ENCODE measurements at regions not wholly inside any gene's neighbourhood (a gene's known extent, or its start where the extent isn't known, plus 50 kb on each side); places are given as distances from the start of the nearest gene placed in this dataset.

GRCh38 chr1:222026280-222026679 is 284.4 kb upstream of the DUSP10 start:
- Histone ChIP-seq H2BK120ac (replicated peaks; ENCODE audit: low read depth, low read length) (no peak overlapping the region), H2BK15ac (ENCODE audit: low read length) (no peak overlapping the region), H3K4me1 (replicated peaks in 1 of 4; ENCODE audit: control insufficient read depth in 3 of 4, insufficient read depth in 4 of 4, low read length in 3 of 4) (peaks cover 0 to 2% (median 0%) of the 10 kb centered on the region in 4 experiments; a peak in 1 of 7 replicates), H2BK20ac (ENCODE audit: low read length) (no peak overlapping the region), H2AFZ (ENCODE audit: low read length) (no peak overlapping the region), H3K18ac (ENCODE audit: extremely low read depth, low read length) (no peak overlapping the region), H4K20me1 (replicated peaks in 1 of 2; ENCODE audit: control insufficient read depth in 1 of 2, insufficient read depth in 2 of 2, low read length in 2 of 2) (no peaks in the 10 kb centered on the region), H3K4ac (replicated peaks; ENCODE audit: insufficient read length, low read depth, low read length) (no peak overlapping the region), H3K9ac (replicated peaks in 1 of 4; ENCODE audit: extremely low read depth in 1 of 4, low read depth in 3 of 4, low read length in 3 of 4) (no peak overlapping the region), H3K36me3 (ENCODE audit: control insufficient read depth in 2 of 4, insufficient read depth in 4 of 4, low read length in 3 of 4) (no peaks in the 10 kb centered on the region), H4K91ac (replicated peaks; ENCODE audit: insufficient read length, low read length) (no peak overlapping the region), H3K27ac (ENCODE audit: low read depth, low read length) (no peak overlapping the region), H2BK5ac (ENCODE audit: low read depth, low read length) (no peak overlapping the region), H3K9me3 (ENCODE audit: insufficient read depth in 2 of 2, low read depth in 1 of 2, low read length in 1 of 2) (no peaks in the 10 kb centered on the region), H2BK12ac (ENCODE audit: low read depth, low read length) (no peak overlapping the region), H3K4me2 (ENCODE audit: insufficient read depth in 1 of 2, low read depth in 2 of 2, low read length in 2 of 2) (no peak overlapping the region), H2AK5ac (ENCODE audit: low read depth, low read length) (no peak overlapping the region), H3K79me2 (ENCODE audit: control insufficient read depth in 1 of 2, insufficient read depth in 2 of 2, low read length in 2 of 2) (no peaks in the 10 kb centered on the region), H3K23ac (ENCODE audit: insufficient read length) (no peak overlapping the region), H4K5ac (ENCODE audit: insufficient read length, low read depth, low read length) (no peak overlapping the region), H4K8ac (ENCODE audit: extremely low read depth, insufficient read depth, low read length) (no peak overlapping the region), H3K14ac (ENCODE audit: insufficient read length) (no peak overlapping the region), H3K23me2 (ENCODE audit: low read depth, low read length) (no peaks in the 10 kb centered on the region; the same call in 1 of the 2 replicates), H3K79me1 (ENCODE audit: low read depth, low read length) (no peaks in the 10 kb centered on the region), H3K56ac (replicated peaks; ENCODE audit: insufficient read length, low read depth, low read length) (no peak overlapping the region), H3K4me3 (ENCODE audit: extremely low read depth in 1 of 4, insufficient read depth in 2 of 4, low read depth in 3 of 4, low read length in 4 of 4) (no peak overlapping the region), H3K27me3 (replicated peaks in 1 of 4; ENCODE audit: control insufficient read depth in 3 of 4, extremely low read depth in 1 of 4, insufficient read depth in 3 of 4, low read length in 3 of 4) (no peaks in the 10 kb centered on the region)
- DNase-seq (ENCODE audit: low read depth in 1 of 2, low spot score in 2 of 2) (no peak), FAIRE-seq (no peak)
- 90% methylated on average over 7 of the region's 7 CpGs; no CpG with 5 or more reads in 1 of the 2 experiments for WGBS, 2 experiments (ENCODE audit: extremely low coverage in 1 of 2, insufficient coverage in 1 of 2, insufficient read length in 1 of 2, insufficient replicate concordance in 2 of 2, low coverage in 1 of 2, low lambda C conversion rate in 2 of 2, missing lambda C conversion rate in 1 of 2)
- CTCF ChIA-PET (ENCODE audit: partially characterized antibody), result interaction anchor here (1.1 to 1.6 kb wide), 4 partner anchors 34 to 333 kb away, joined by 3 to 4 read pairs (median 4); no protein-coding TSS in a partner anchor
- POLR2A ChIA-PET (ENCODE audit: partially characterized antibody), result no interaction called here
- TF ChIP-seq, protein P1, sequence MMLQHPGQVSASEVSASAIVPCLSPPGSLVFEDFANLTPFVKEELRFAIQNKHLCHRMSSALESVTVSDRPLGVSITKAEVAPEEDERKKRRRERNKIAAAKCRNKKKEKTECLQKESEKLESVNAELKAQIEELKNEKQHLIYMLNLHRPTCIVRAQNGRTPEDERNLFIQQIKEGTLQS (IDR thresholded peaks at IDR 0.05; ENCODE audit: insufficient read depth, low read depth, low read length), result no peak
- TF ChIP-seq CBX5 (IDR thresholded peaks at IDR 0.05; ENCODE audit: low read depth, low read length) (no peak), TAF1 (IDR thresholded peaks at IDR 0.05; ENCODE audit: low read depth, low read length) (no peak), SUZ12 (IDR thresholded peaks at IDR 0.05; ENCODE audit: low read length) (no peak), NANOG (IDR thresholded peaks at IDR 0.05; ENCODE audit: insufficient read depth, low read depth, low read length, poor library complexity, severe bottlenecking) (no peak), CTBP2 (IDR thresholded peaks at IDR 0.05; ENCODE audit: borderline replicate concordance, insufficient read depth, insufficient read length, low read length) (no peak), YY1 (IDR thresholded peaks at IDR 0.05; ENCODE audit: low read depth, low read length) (no peak), POLR2A (IDR thresholded peaks at IDR 0.05; ENCODE audit: control extremely low read depth in 1 of 2, low read depth in 2 of 2, low read length in 2 of 2) (no peak), GABPA (IDR thresholded peaks at IDR 0.05; ENCODE audit: borderline replicate concordance, insufficient read depth, low read length) (no peak), HDAC2 (IDR thresholded peaks at IDR 0.05; ENCODE audit: borderline replicate concordance in 1 of 2, low read depth in 2 of 2, low read length in 2 of 2) (no peak)
- TF ChIP-seq, protein P2, sequence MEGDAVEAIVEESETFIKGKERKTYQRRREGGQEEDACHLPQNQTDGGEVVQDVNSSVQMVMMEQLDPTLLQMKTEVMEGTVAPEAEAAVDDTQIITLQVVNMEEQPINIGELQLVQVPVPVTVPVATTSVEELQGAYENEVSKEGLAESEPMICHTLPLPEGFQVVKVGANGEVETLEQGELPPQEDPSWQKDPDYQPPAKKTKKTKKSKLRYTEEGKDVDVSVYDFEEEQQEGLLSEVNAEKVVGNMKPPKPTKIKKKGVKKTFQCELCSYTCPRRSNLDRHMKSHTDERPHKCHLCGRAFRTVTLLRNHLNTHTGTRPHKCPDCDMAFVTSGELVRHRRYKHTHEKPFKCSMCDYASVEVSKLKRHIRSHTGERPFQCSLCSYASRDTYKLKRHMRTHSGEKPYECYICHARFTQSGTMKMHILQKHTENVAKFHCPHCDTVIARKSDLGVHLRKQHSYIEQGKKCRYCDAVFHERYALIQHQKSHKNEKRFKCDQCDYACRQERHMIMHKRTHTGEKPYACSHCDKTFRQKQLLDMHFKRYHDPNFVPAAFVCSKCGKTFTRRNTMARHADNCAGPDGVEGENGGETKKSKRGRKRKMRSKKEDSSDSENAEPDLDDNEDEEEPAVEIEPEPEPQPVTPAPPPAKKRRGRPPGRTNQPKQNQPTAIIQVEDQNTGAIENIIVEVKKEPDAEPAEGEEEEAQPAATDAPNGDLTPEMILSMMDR (IDR thresholded peaks at IDR 0.05; ENCODE audit: control extremely low read depth in 1 of 3, insufficient read depth in 1 of 3, low read depth in 1 of 3, low read length in 3 of 3), result no peak

All from H1 (cell line).